K562 (cell line): ENCODE measurements at regions not wholly inside any gene's neighbourhood (a gene's known extent, or its start where the extent isn't known, plus 50 kb on each side); places are given as distances from the start of the nearest gene placed in this dataset.

Source experiments
- CBX1 ChIP-seq: sonication (generic); IDR thresholded peaks from 2 replicates; pipeline ENCODE4 v1.6.1; 2016; ENCODE audit warnings: antibody characterized with exemption, low read depth, mild to moderate bottlenecking
- ETV1 ChIP-seq: fragments of 450-650 bp; conservative IDR thresholded peaks from 2 replicates; pipeline ENCODE4 v1.6.1; 2016; ENCODE audit warnings: missing genetic modification characterization, control low read depth, low read depth, missing compliant biosample characterization
- GABPA ChIP-seq: fragments of 200-800 bp; sonication (Bioruptor generic); conservative IDR thresholded peaks from 2 replicates; pipeline ENCODE4 v1.6.1; 2016; ENCODE audit warnings: low read depth, missing genetic modification characterization, missing compliant biosample characterization
- HMGN3 ChIP-seq: IDR thresholded peaks from 2 replicates; pipeline ENCODE4 v1.6.1; 2011; ENCODE audit warnings: borderline replicate concordance, low read depth, mild to moderate bottlenecking, mixed read lengths, low read length; ENCODE audit not compliant: insufficient read length; ENCODE audit errors: extremely low read depth
- MEF2A ChIP-seq: IDR thresholded peaks from 2 replicates; pipeline ENCODE4 v1.6.1; 2011; ENCODE audit warnings: low read depth, mild to moderate bottlenecking, low read length, moderate library complexity; ENCODE audit not compliant: control insufficient read depth
- RAD51 ChIP-seq: fragments of 450-650 bp; IDR thresholded peaks from 2 replicates; pipeline ENCODE4 v1.7.1; 2016; ENCODE audit warnings: low read depth, mild to moderate bottlenecking, borderline replicate concordance
- TSHZ1 ChIP-seq: fragments of 250-450 bp; sonication (Bioruptor Pico); IDR thresholded peaks from 2 replicates; pipeline ENCODE4 v1.4.0; 2020; ENCODE audit warnings: mild to moderate bottlenecking, moderate library complexity
- ZNF695 ChIP-seq: fragments of 450-650 bp; formaldehyde crosslinking; IDR thresholded peaks from 2 replicates; pipeline ENCODE4 v1.4.0; 2020; ENCODE audit warnings: mild to moderate bottlenecking, moderate library complexity
- ZZZ3 ChIP-seq: fragments of 450-650 bp; IDR thresholded peaks from 2 replicates; pipeline ENCODE4 v1.6.1; 2016; ENCODE audit warnings: antibody characterized with exemption, mild to moderate bottlenecking, moderate library complexity

- TF ChIP-seq MEF2A (no peak), GABPA (tag) (no peak), TSHZ1 (CRISPR knock-in tag) (no peak), HMGN3 (no peak), ZNF695 (no peak), CBX1 (no peak), ETV1 (tag) (no peak), ZZZ3 (no peak), RAD51 (no peak)
- TF ChIP-seq, all 486 proteins: peak for 0
Observed at GRCh38 chr18:24979235-24979634, 372.7 kb downstream of the ZNF521 start (continued).
